IMR-90 (cell line): ENCODE measurements at regions not wholly inside any gene's neighbourhood (a gene's known extent, or its start where the extent isn't known, plus 50 kb on each side); places are given as distances from the start of the nearest gene placed in this dataset.

Experiments
- ATAC-seq: fragments of 200-7000 bp; cut with Tn5 transposase; 2 replicates; pipeline ENCODE4 v1.9.1; 2020; ENCODE audit warnings: low read depth, mild to moderate bottlenecking, moderate library complexity
- BruUV-seq: library from RNA; stranded (reverse); fragments of 400-500 nt; replicated peaks from 2 replicates; lab custom pipeline; 2021; lab: Mats Ljungman, UMichigan
- CTCF ChIA-PET: fragments of 300-600 bp; formaldehyde crosslinking; extraction: SDS; loops from one replicate; lab custom pipeline; 2021; ENCODE audit warnings: antibody characterized with exemption; lab: Yijun Ruan, JAX
- POLR2A ChIA-PET: fragments of 300-600 bp; sonication (Branson Sonifier 250); formaldehyde crosslinking; loops from one replicate; lab custom pipeline; 2022; ENCODE audit warnings: antibody characterized with exemption; ENCODE audit not compliant: unreplicated experiment; lab: Charles Lee
- DNase-seq: peaks from one replicate; pipeline ENCODE4 v3.0.0; 2013
- H2AFZ ChIP-seq: replicated peaks from 2 replicates; pipeline ENCODE3; 2013; ENCODE audit warnings: low read length, mild to moderate bottlenecking; ENCODE audit not compliant: poor library complexity
- H2AK5ac ChIP-seq: 2 replicates; pipeline ENCODE4 v1.6.1; 2013; ENCODE audit warnings: low read depth, low read length, inconsistent platforms
- H2AK9ac ChIP-seq: replicated peaks from 2 replicates; pipeline ENCODE3; 2013; ENCODE audit warnings: mild to moderate bottlenecking, low read depth, low read length, moderate library complexity; ENCODE audit not compliant: poor library complexity
- H2BK120ac ChIP-seq: 2 replicates; pipeline ENCODE4 v1.6.1; 2013; ENCODE audit warnings: low read depth, low read length, inconsistent platforms
- H2BK15ac ChIP-seq: 3 replicates; pipeline ENCODE4 v1.6.1; 2013; ENCODE audit warnings: low read depth, low read length, inconsistent platforms
- H2BK20ac ChIP-seq: 2 replicates; pipeline ENCODE4 v1.6.1; 2013; ENCODE audit warnings: low read depth, mild to moderate bottlenecking, inconsistent platforms, low read length, moderate library complexity
- H2BK5ac ChIP-seq: 2 replicates; pipeline ENCODE4 v1.6.1; 2013; ENCODE audit warnings: mild to moderate bottlenecking, low read depth, low read length, inconsistent platforms; ENCODE audit not compliant: poor library complexity, severe bottlenecking
- H3K14ac ChIP-seq: replicated peaks from 2 replicates; pipeline ENCODE4 v1.6.1; 2013; ENCODE audit warnings: low read depth, low read length, inconsistent platforms
- H3K18ac ChIP-seq: 2 replicates; pipeline ENCODE4 v1.6.1; 2013; ENCODE audit warnings: low read depth, low read length, control low read depth
- H3K23ac ChIP-seq: 2 replicates; pipeline ENCODE4 v1.6.1; 2013; ENCODE audit warnings: low read depth, low read length, inconsistent platforms
- H3K27ac ChIP-seq: 2 replicates; pipeline ENCODE4 v1.5.1; 2013; ENCODE audit warnings: mild to moderate bottlenecking, control low read depth, low read length; ENCODE audit not compliant: insufficient read depth
- H3K27me3 ChIP-seq: 2 replicates; pipeline ENCODE4 v1.6.1; 2013; ENCODE audit warnings: low read length; ENCODE audit not compliant: control insufficient read depth, insufficient read depth
- H3K36me3 ChIP-seq: 2 replicates; pipeline ENCODE4 v1.6.1; 2013; ENCODE audit warnings: low read length, mixed read lengths; ENCODE audit not compliant: control insufficient read depth, insufficient read depth
- H3K4ac ChIP-seq: 2 replicates; pipeline ENCODE4 v1.6.1; 2013; ENCODE audit warnings: low read depth, low read length, inconsistent platforms
- H3K4me1 ChIP-seq: 2 replicates; pipeline ENCODE4 v1.6.1; 2013; ENCODE audit warnings: low read length, mixed read lengths; ENCODE audit not compliant: control insufficient read depth, insufficient read depth
- H3K4me2 ChIP-seq: 2 replicates; pipeline ENCODE4 v1.6.1; 2013; ENCODE audit warnings: low read depth, mild to moderate bottlenecking, control low read depth, low read length, moderate library complexity
- H3K4me3 ChIP-seq: 2 replicates; pipeline ENCODE4 v1.5.1; 2013; ENCODE audit warnings: low read depth, mild to moderate bottlenecking, control low read depth, low read length, moderate library complexity; ENCODE audit not compliant: insufficient read depth
- H3K56ac ChIP-seq: 2 replicates; pipeline ENCODE4 v1.6.1; 2013; ENCODE audit warnings: low read length, inconsistent platforms; ENCODE audit not compliant: insufficient read depth; ENCODE audit errors: extremely low read depth
- H3K79me1 ChIP-seq, 2 experiments: 2 replicates each; pipeline ENCODE4 v1.6.1; 2013; ENCODE audit warnings: low read length in 2 of 2, inconsistent platforms in 1 of 2, low read depth in 1 of 2
- H3K9ac ChIP-seq: 2 replicates; pipeline ENCODE4 v1.6.1; 2013; ENCODE audit warnings: low read depth, low read length, control low read depth
- H3K9me1 ChIP-seq: 2 replicates; pipeline ENCODE4 v1.6.1; 2013; ENCODE audit warnings: low read length, inconsistent platforms; ENCODE audit not compliant: insufficient read depth
- H3K9me3 ChIP-seq: 2 replicates; pipeline ENCODE4 v1.6.1; 2013; ENCODE audit warnings: low read length; ENCODE audit not compliant: control insufficient read depth, insufficient read depth
- H4K20me1 ChIP-seq: 2 replicates; pipeline ENCODE4 v1.6.1; 2013; ENCODE audit warnings: low read length, inconsistent platforms; ENCODE audit not compliant: insufficient read depth
- H4K5ac ChIP-seq: 2 replicates; pipeline ENCODE4 v1.6.1; 2013; ENCODE audit warnings: mild to moderate bottlenecking, low read depth, low read length, control low read depth
- H4K8ac ChIP-seq, 2 experiments: 2 replicates each; pipeline ENCODE4 v1.6.1; 2013; ENCODE audit warnings: low read depth in 2 of 2, low read length in 2 of 2, control low read depth in 1 of 2, inconsistent platforms in 1 of 2
- H4K91ac ChIP-seq: 2 replicates; pipeline ENCODE4 v1.6.1; 2013; ENCODE audit warnings: low read depth, low read length, inconsistent platforms; ENCODE audit not compliant: insufficient read depth
- CEBPB ChIP-seq: IDR thresholded peaks from 2 replicates; pipeline ENCODE4 v1.6.1; 2012; ENCODE audit warnings: low read depth, low read length, improper control_type of control experiment
- CHD1 ChIP-seq: IDR thresholded peaks from 2 replicates; pipeline ENCODE4 v1.6.1; 2012; ENCODE audit warnings: low read depth, low read length, improper control_type of control experiment
- FOS ChIP-seq: fragments of 150-350 bp; IDR thresholded peaks from 2 replicates; pipeline ENCODE4 v1.6.1; 2016; ENCODE audit warnings: low read depth, low read length
- MAFK ChIP-seq: IDR thresholded peaks from 2 replicates; pipeline ENCODE4 v1.6.1; 2012; ENCODE audit warnings: low read depth, low read length, improper control_type of control experiment
- MAZ ChIP-seq: IDR thresholded peaks from 2 replicates; pipeline ENCODE4 v1.6.1; 2012; ENCODE audit warnings: low read depth, mild to moderate bottlenecking, low read length, improper control_type of control experiment, moderate library complexity, borderline replicate concordance
- MXI1 ChIP-seq: IDR thresholded peaks from 2 replicates; pipeline ENCODE4 v1.6.1; 2012; ENCODE audit warnings: low read depth, mild to moderate bottlenecking, low read length, moderate library complexity, borderline replicate concordance
- NFE2L2 ChIP-seq: fragments of 150-350 bp; IDR thresholded peaks from 2 replicates; pipeline ENCODE4 v1.6.1; 2016; ENCODE audit warnings: low read depth, mild to moderate bottlenecking, low read length
- POLR2A ChIP-seq: IDR thresholded peaks from 2 replicates; pipeline ENCODE4 v1.6.1; 2012; ENCODE audit warnings: mild to moderate bottlenecking, low read depth, low read length
- RAD21 ChIP-seq: IDR thresholded peaks from 2 replicates; pipeline ENCODE4 v1.6.1; 2012; ENCODE audit warnings: low read length, improper control_type of control experiment
- RCOR1 ChIP-seq: IDR thresholded peaks from 2 replicates; pipeline ENCODE4 v1.6.1; 2012; ENCODE audit warnings: mild to moderate bottlenecking, low read length, improper control_type of control experiment; ENCODE audit not compliant: insufficient replicate concordance
- SMC3 ChIP-seq: fragments of 150-350 bp; IDR thresholded peaks from 2 replicates; pipeline ENCODE4 v1.6.1; 2016; ENCODE audit warnings: low read depth, mild to moderate bottlenecking, antibody characterized with exemption, low read length, moderate library complexity
- whole genome bisulfite sequencing, 2 experiments: methylation state at CpG; one replicate each; pipeline versions ENCODE4 v1.1.5 to v1.1.7; 2013; ENCODE audit warnings: missing lambda C conversion rate in 2 of 2; ENCODE audit not compliant: insufficient read length in 1 of 2; ENCODE audit errors: extremely low coverage in 2 of 2; 5-methylcytosine and 5-hydroxymethylcytosine counted together
- dilution Hi-C: fragments of 300-500 bp; cut with HindIII; formaldehyde crosslinking; loops from one replicate; pipeline ENCODE4 v1.14.3; 2018; ENCODE audit warnings: low sequenced_read_pairs; ENCODE audit not compliant: unreplicated experiment
- in situ Hi-C: fragments of 300-500 bp; cut with MboI; formaldehyde crosslinking; loops from 3 replicates; pipeline ENCODE4 v1.14.3; 2019; ENCODE audit warnings: low sequenced_read_pairs, inconsistent platforms, mixed read lengths
- intact Hi-C: fragments of 100-400 bp; cut with micrococcal nuclease; formaldehyde crosslinking; loops from 2 replicates; pipeline ENCODE4 v1.10.0; 2022
- TF ChIP-seq, protein P1 (sequence below): fragments of 150-350 bp; IDR thresholded peaks from 2 replicates; pipeline ENCODE4 v1.6.1; 2016; ENCODE audit warnings: low read depth, mild to moderate bottlenecking, low read length, moderate library complexity, borderline replicate concordance
- TF ChIP-seq, protein P2 (sequence below): conservative IDR thresholded peaks from 2 replicates; pipeline ENCODE4 v1.5.1; 2012; ENCODE audit warnings: mild to moderate bottlenecking, low read depth, low read length, improper control_type of control experiment

DNA sequence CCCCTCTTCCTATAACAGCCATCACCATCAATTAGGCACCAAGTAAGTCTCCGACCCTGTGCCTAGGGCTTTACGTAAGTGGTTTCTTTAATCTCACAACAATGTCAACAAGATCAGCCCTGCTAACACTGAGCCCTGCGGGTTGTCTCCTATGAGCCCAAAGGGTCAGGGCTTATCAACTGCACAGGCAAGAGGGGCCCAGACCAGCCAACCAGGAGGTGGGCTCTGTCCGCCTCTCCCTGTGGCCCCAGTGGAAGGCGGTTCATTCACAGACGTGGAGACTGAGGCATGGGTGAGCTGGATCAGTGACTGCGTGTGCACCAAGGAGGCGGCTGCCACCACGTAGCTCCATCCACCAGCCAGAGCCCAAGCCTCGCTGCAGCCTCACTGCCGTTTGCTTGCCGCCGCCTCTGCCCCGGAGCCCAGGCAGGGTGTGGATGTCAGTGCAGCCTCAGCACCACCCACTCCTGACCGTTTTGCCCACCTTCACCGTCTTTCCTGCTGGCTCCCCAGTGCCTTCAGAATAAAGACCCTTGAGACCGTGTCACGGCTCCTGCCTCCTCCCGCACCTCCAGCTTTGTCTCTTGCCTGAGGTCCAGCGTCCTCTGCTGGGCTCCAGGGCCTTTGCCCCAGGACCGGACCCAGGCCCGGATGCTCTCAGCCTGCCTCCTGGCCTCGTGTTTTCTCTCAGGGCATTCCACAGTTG lies 78.7 kb downstream of the DLL1 start:
- ATAC-seq (no peak), DNase-seq (no peak)
- H3K36me3 ChIP-seq: no peaks in the 10 kb centered on the region
- H2BK120ac ChIP-seq: no peak overlapping the region
- POLR2A ChIA-PET: no interaction called here
- no peak overlapping the region for H2AK9ac ChIP-seq
- H3K9ac ChIP-seq: no peak overlapping the region
- dilution Hi-C loops (no loop called here), intact Hi-C loops (no loop called here), in situ Hi-C loops (no loop called here)
- peaks cover 19% of the 10 kb centered on the region for H3K9me3 ChIP-seq
- H3K79me1 ChIP-seq: no peaks in the 10 kb centered on the region
- H2AFZ ChIP-seq: no peak overlapping the region
- H3K9me1 ChIP-seq: no peaks in the 10 kb centered on the region
- BruUV-seq: no TSS peak
- H3K27me3 ChIP-seq: no peaks in the 10 kb centered on the region
- H2AK5ac ChIP-seq: no peak overlapping the region
- H3K4me1 ChIP-seq: no peaks in the 10 kb centered on the region
- no peak overlapping the region for H3K27ac ChIP-seq
- H3K4me3 ChIP-seq: no peak overlapping the region
- H4K8ac ChIP-seq: no peak overlapping the region
- no peak overlapping the region for H3K14ac ChIP-seq
- no peak overlapping the region for H3K23ac ChIP-seq
- no peak overlapping the region for H3K4me2 ChIP-seq
- TF ChIP-seq, protein P1, sequence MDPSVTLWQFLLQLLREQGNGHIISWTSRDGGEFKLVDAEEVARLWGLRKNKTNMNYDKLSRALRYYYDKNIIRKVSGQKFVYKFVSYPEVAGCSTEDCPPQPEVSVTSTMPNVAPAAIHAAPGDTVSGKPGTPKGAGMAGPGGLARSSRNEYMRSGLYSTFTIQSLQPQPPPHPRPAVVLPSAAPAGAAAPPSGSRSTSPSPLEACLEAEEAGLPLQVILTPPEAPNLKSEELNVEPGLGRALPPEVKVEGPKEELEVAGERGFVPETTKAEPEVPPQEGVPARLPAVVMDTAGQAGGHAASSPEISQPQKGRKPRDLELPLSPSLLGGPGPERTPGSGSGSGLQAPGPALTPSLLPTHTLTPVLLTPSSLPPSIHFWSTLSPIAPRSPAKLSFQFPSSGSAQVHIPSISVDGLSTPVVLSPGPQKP: no peak
- TF ChIP-seq CHD1: no peak
- TF ChIP-seq MXI1: no peak
- TF ChIP-seq MAZ: no peak
- TF ChIP-seq RCOR1: no peak
- TF ChIP-seq RAD21: no peak
- TF ChIP-seq SMC3: no peak
- no peak for TF ChIP-seq MAFK
- no peak for TF ChIP-seq NFE2L2
- TF ChIP-seq POLR2A: no peak
- TF ChIP-seq FOS: no peak
- no peak for TF ChIP-seq CEBPB
- TF ChIP-seq, protein P2, sequence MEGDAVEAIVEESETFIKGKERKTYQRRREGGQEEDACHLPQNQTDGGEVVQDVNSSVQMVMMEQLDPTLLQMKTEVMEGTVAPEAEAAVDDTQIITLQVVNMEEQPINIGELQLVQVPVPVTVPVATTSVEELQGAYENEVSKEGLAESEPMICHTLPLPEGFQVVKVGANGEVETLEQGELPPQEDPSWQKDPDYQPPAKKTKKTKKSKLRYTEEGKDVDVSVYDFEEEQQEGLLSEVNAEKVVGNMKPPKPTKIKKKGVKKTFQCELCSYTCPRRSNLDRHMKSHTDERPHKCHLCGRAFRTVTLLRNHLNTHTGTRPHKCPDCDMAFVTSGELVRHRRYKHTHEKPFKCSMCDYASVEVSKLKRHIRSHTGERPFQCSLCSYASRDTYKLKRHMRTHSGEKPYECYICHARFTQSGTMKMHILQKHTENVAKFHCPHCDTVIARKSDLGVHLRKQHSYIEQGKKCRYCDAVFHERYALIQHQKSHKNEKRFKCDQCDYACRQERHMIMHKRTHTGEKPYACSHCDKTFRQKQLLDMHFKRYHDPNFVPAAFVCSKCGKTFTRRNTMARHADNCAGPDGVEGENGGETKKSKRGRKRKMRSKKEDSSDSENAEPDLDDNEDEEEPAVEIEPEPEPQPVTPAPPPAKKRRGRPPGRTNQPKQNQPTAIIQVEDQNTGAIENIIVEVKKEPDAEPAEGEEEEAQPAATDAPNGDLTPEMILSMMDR: no peak
- H2BK20ac ChIP-seq: no peak overlapping the region
- WGBS, 2 experiments: 69% methylated on average over 4 of the region's 23 CpGs; no CpG with 5 or more reads in 1 of the 2 experiments
- no peak overlapping the region for H3K56ac ChIP-seq
- no peak overlapping the region for H4K5ac ChIP-seq
- CTCF ChIA-PET: no interaction called here
- H4K20me1 ChIP-seq: no peaks in the 10 kb centered on the region
- no peak overlapping the region for H2BK5ac ChIP-seq
- no peak overlapping the region for H3K4ac ChIP-seq
- no peak overlapping the region for H3K18ac ChIP-seq
- H4K91ac ChIP-seq: no peak overlapping the region
- no peak overlapping the region for H2BK15ac ChIP-seq
